SK-N-SH (cell line): ENCODE measurements at regions not wholly inside any gene's neighbourhood (a gene's known extent, or its start where the extent isn't known, plus 50 kb on each side); places are given as distances from the start of the nearest gene placed in this dataset.
"Not testable (repeated sequence)": the region's sequence is repeated elsewhere in the genome, so short reads cannot be mapped to it uniquely, and the experiment has no call there.

ENCODE experiments used
- CTCF ChIA-PET: fragments of 300-600, 350-600 bp; formaldehyde crosslinking; extraction: SDS; loops from one replicate; lab custom pipeline; 2021; lab: Yijun Ruan, JAX
- POLR2A ChIA-PET: fragments of 350-600 bp; sonication (Branson Sonifier 250); formaldehyde crosslinking; extraction: SDS; loops from one replicate; lab custom pipeline; 2020; ENCODE audit warnings: antibody characterized with exemption, inconsistent platforms; lab: Yijun Ruan, JAX
- DNase-seq: peaks from one replicate; pipeline ENCODE4 v3.0.0; 2012
- H2AFZ ChIP-seq: fragments of 200-600 bp; sonication (generic); 2 replicates; pipeline ENCODE4 v1.8.1; 2016; ENCODE audit warnings: antibody characterized with exemption, mild to moderate bottlenecking, low read depth
- H3F3A ChIP-seq: fragments of 200-600 bp; sonication (generic); replicated peaks from 2 replicates; pipeline ENCODE3; 2016; ENCODE audit warnings: antibody characterized with exemption, mild to moderate bottlenecking; ENCODE audit not compliant: insufficient read depth
- H3K27ac ChIP-seq, 2 experiments: fragments of 200-500 bp in 1 of 2; fragments of 200-600 bp in 1 of 2; sonication (Bioruptor generic) in 1 of 2; sonication (generic), shearing (Covaris generic) in 1 of 2; 2 replicates each; pipeline versions ENCODE4 v1.5.1 to v1.6.1; 2014 to 2016; ENCODE audit warnings: low read depth in 2 of 2, inconsistent platforms in 1 of 2, low read length in 1 of 2, mild to moderate bottlenecking in 1 of 2, mixed read lengths in 1 of 2
- H3K27me3 ChIP-seq: fragments of 200-600 bp; sonication (generic), shearing (Covaris generic); 2 replicates; pipeline ENCODE4 v1.6.1; 2016; ENCODE audit warnings: mixed run types; ENCODE audit not compliant: insufficient read depth
- H3K36me3 ChIP-seq, 2 experiments: fragments of 200-500 bp in 1 of 2; fragments of 200-600 bp in 1 of 2; sonication (Bioruptor generic) in 1 of 2; sonication (generic) in 1 of 2; replicated peaks in 1 of 2; 2 replicates each; pipeline versions ENCODE3 to v1.5.1; 2014 to 2016; ENCODE audit warnings: low read length in 1 of 2, mild to moderate bottlenecking in 1 of 2; ENCODE audit not compliant: insufficient read depth in 2 of 2, control insufficient read depth in 1 of 2
- H3K4me1 ChIP-seq, 2 experiments: fragments of 200-500 bp in 1 of 2; fragments of 200-600 bp in 1 of 2; sonication (Bioruptor generic) in 1 of 2; sonication (generic), shearing (Covaris generic) in 1 of 2; 2 replicates each; pipeline versions ENCODE4 v1.5.1 to v1.6.1; 2014 to 2016; ENCODE audit warnings: low read depth in 1 of 2, low read length in 1 of 2, mixed run types in 1 of 2; ENCODE audit not compliant: insufficient read depth in 2 of 2, control insufficient read depth in 1 of 2
- H3K4me2 ChIP-seq: fragments of 200-600 bp; sonication (generic), shearing (Covaris generic); 2 replicates; pipeline ENCODE4 v1.6.1; 2017; ENCODE audit warnings: mixed run types
- H3K4me3 ChIP-seq, 2 experiments: fragments of 200-500 bp in 1 of 2; fragments of 200-600 bp in 1 of 2; sonication (Bioruptor generic) in 1 of 2; sonication (generic), shearing (Covaris generic) in 1 of 2; 2 replicates each; pipeline versions ENCODE4 v1.5.1 to v1.8.1; 2014 to 2016; ENCODE audit warnings: low read depth in 2 of 2, inconsistent platforms in 1 of 2, low read length in 1 of 2, mild to moderate bottlenecking in 1 of 2, mixed read lengths in 1 of 2, moderate library complexity in 1 of 2
- H3K79me2 ChIP-seq: fragments of 200-600 bp; sonication (generic); 2 replicates; pipeline ENCODE4 v1.8.1; 2017; ENCODE audit warnings: mild to moderate bottlenecking; ENCODE audit not compliant: insufficient read depth
- H3K9ac ChIP-seq: fragments of 200-600 bp; sonication (generic); 2 replicates; pipeline ENCODE4 v1.6.1; 2017; ENCODE audit warnings: mixed run types
- H3K9me2 ChIP-seq: fragments of 200-600 bp; sonication (generic); 2 replicates; pipeline ENCODE4 v1.6.1; 2017; ENCODE audit warnings: mixed run types
- H3K9me3 ChIP-seq: fragments of 200-600 bp; sonication (generic); 2 replicates; pipeline ENCODE4 v1.6.1; 2017; ENCODE audit warnings: mixed run types, mild to moderate bottlenecking, moderate library complexity
- H4K20me1 ChIP-seq: fragments of 200-600 bp; sonication (generic); 2 replicates; pipeline ENCODE4 v1.6.1; 2017; ENCODE audit warnings: mild to moderate bottlenecking, mixed run types; ENCODE audit not compliant: insufficient read depth
- CTCF ChIP-seq: fragments of 200-600 bp; sonication (generic); IDR thresholded peaks from 2 replicates; pipeline ENCODE4 v1.6.1; 2017; ENCODE audit warnings: antibody characterized with exemption, mild to moderate bottlenecking, moderate library complexity
- EZH2phosphoT487 ChIP-seq: fragments of 200-600 bp; sonication (generic); IDR thresholded peaks from 2 replicates; pipeline ENCODE4 v1.6.1; 2017; ENCODE audit warnings: low read depth, mixed run types, mild to moderate bottlenecking, antibody characterized with exemption, moderate library complexity, borderline replicate concordance
- FOSL2 ChIP-seq: IDR thresholded peaks from 2 replicates; pipeline ENCODE4 v1.4.0; 2012; ENCODE audit warnings: low read depth, mild to moderate bottlenecking, moderate library complexity, borderline replicate concordance
- MAX ChIP-seq: IDR thresholded peaks from 2 replicates; pipeline ENCODE4 v1.4.0; 2012; ENCODE audit warnings: low read depth
- NRF1 ChIP-seq: IDR thresholded peaks from 2 replicates; pipeline ENCODE4 v1.6.1; 2012; ENCODE audit warnings: low read depth, mild to moderate bottlenecking, low read length
- PBX3 ChIP-seq: IDR thresholded peaks from 2 replicates; pipeline ENCODE4; 2012
- RCOR1 ChIP-seq: fragments of 150-350 bp; IDR thresholded peaks from 2 replicates; pipeline ENCODE4 v1.6.1; 2017; ENCODE audit warnings: antibody characterized with exemption, low read length
- YY1 ChIP-seq: IDR thresholded peaks from 2 replicates; pipeline ENCODE4 v1.4.0; 2012; ENCODE audit warnings: low read depth, mild to moderate bottlenecking
- ZBTB33 ChIP-seq: IDR thresholded peaks from 2 replicates; pipeline ENCODE4 v1.4.0; 2012; ENCODE audit warnings: low read depth, borderline replicate concordance
- WGBS: methylation state at CpG from one replicate; pipeline ENCODE4 v1.1.6; 2017; ENCODE audit warnings: low lambda C conversion rate; 5-methylcytosine and 5-hydroxymethylcytosine counted together

GRCh38 chr13:37475151-37475550, 123.4 kb downstream of the POSTN start:
- Histone ChIP-seq H3K36me3 (no peaks in the 10 kb centered on the region), H3K4me2 (no peak overlapping the region), H3K27me3 (no peaks in the 10 kb centered on the region), H3K4me1 (peaks cover 0 to 14% of the 10 kb centered on the region in 2 experiments; a peak in 2 of 4 replicates), H3F3A (peaks cover 8% of the 10 kb centered on the region), H3K9ac (no peak overlapping the region), H2AFZ (no peak overlapping the region), H4K20me1 (no peaks in the 10 kb centered on the region), H3K4me3 (no peak overlapping the region), H3K9me2 (no peaks in the 10 kb centered on the region)
- WGBS, result 26% methylated on average over 2 of the region's 2 CpGs
- no peak for DNase-seq
- POLR2A ChIA-PET, result no interaction called here
- no peak for TF ChIP-seq PBX3
- TF ChIP-seq NRF1, result no peak
- TF ChIP-seq MAX, result no peak
- no peak for TF ChIP-seq ZBTB33
- no peak for TF ChIP-seq RCOR1
- no peak for TF ChIP-seq YY1
- no peak for TF ChIP-seq EZH2phosphoT487
- TF ChIP-seq, all 33 proteins: peak for 0
- CTCF ChIA-PET, result no interaction called here
- Histone ChIP-seq H3K79me2 (no peaks in the 10 kb centered on the region), H3K27ac (peak overlapping the region in 1 of 2 experiments; percentile 68; a peak in 2 of 4 replicates), H3K9me3 (no peaks in the 10 kb centered on the region)

- WGBS, result 11% methylated on average over 5 of the region's 5 CpGs
- Histone ChIP-seq H3F3A (peaks cover 7% of the 10 kb centered on the region), H3K79me2 (no peaks in the 10 kb centered on the region), H4K20me1 (no peaks in the 10 kb centered on the region), H3K27ac (no peak overlapping the region), H3K9ac (no peak overlapping the region), H3K27me3 (no peaks in the 10 kb centered on the region), H3K4me3 (no peak overlapping the region), H3K9me2 (no peaks in the 10 kb centered on the region), H2AFZ (no peak overlapping the region), H3K4me2 (no peak overlapping the region), H3K36me3 (no peaks in the 10 kb centered on the region), H3K9me3 (no peaks in the 10 kb centered on the region), H3K4me1 (peaks cover 0 to 8% of the 10 kb centered on the region in 2 experiments; a peak in 2 of 4 replicates)
- no peak for TF ChIP-seq FOSL2
- TF ChIP-seq CTCF, result peak; percentile 36; the same call in 1 of the 2 replicates
- peak; percentile 2 for DNase-seq
- ChIA-PET CTCF (no interaction called here), POLR2A (no interaction called here)
Observed at GRCh38 chr13:37473035-37473434, 125.5 kb downstream of the POSTN start.

GRCh38 chr13:37472266-37472665, 126.3 kb downstream of the POSTN start:
- H3K4me1 ChIP-seq, H3K79me2 ChIP-seq, H3K27ac ChIP-seq, H2AFZ ChIP-seq, H3F3A ChIP-seq, H3K27me3 ChIP-seq, H3K9me2 ChIP-seq, H3K4me3 ChIP-seq, CTCF ChIA-PET, H4K20me1 ChIP-seq, H3K9ac ChIP-seq, DNase-seq, H3K4me2 ChIP-seq, H3K36me3 ChIP-seq, POLR2A ChIA-PET, H3K9me3 ChIP-seq: not testable (repeated sequence)
- 56% methylated on average over 4 of the region's 4 CpGs for WGBS
